ENCODE measurements at regions not wholly inside any gene's neighbourhood (a gene's known extent, or its start where the extent isn't known, plus 50 kb on each side); places are given as distances from the start of the nearest gene placed in this dataset.

DNA sequence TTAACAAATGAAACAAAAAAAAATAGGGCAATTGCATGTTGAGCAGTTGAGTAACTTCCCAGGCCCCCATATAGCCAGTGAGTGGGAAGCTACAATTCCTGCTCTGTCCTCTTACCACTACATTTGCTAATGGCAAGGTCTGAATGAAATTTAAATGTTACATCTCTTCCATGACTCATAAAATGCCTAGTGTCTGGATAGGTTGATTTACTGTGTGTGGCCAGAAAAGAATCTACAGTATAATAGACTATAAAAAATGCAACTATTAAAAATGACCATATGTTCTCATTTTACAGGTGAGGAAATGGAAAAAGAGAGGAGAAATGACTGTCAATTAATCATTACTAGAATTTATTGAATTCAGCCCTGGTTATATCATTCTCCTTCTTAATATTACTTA, 1199.3 kb downstream of the CDH11 start:
- H3K4me3 ChIP-seq (ENCODE audit: control insufficient read depth, low read depth, low read length), result no peak overlapping the region
- peak; percentile 1 for DNase-seq (ENCODE audit: low read depth)
- no peak for TF ChIP-seq CTCF (conservative IDR thresholded peaks at IDR 0.05; ENCODE audit: control insufficient read depth, insufficient read depth, low read depth, low read length)

DNA sequence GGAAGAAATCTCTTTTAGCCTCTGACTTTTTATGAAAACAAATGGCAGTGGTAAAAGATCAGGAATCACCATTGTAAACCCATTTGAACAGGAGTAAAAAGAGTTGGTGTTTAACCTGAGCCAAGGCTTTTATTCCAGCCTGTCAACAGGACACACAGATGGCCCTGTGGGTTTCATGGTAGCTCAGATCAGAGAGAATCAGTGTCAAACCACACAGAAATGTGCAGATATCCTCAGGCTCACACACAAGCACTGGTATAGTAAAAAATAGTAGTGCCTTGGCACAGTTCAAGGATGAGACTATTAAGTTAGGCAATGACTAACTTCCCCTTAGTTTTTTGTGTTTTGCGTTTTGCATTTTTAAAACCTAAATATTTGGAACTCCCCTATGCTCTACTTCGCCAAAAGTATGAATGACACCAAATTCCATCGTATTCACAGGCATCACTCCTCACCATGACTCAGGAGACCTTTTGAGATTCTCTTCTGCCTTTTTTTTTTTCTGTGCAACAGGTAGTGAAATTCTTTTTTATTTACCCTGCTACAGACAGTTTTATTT, 1200.0 kb downstream of the CDH11 start:
- TF ChIP-seq CTCF (conservative IDR thresholded peaks at IDR 0.05; ENCODE audit: control insufficient read depth, insufficient read depth, low read depth, low read length), result no peak
- DNase-seq (ENCODE audit: low read depth), result no peak
- H3K4me3 ChIP-seq (ENCODE audit: control insufficient read depth, low read depth, low read length), result no peak overlapping the region

DNA sequence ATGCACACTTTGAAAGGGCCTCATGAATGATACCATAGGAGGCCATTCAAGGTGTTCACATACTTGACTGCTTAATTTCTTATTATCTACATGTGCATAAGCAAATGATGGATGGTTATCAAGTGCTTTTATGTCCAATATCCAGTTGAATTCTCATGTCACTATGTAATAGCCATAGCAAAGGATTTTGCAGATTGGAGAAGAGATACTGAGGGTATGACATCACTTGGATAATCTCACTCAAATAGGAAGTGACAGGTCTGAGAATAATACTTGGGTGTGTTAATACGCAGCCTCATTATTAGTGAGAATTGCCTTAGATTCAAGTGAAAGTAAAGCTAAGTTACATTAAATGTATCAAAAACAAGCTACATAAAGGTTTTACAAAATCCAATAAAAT, 1208.6 kb downstream of the CDH11 start:
- no peak for DNase-seq (ENCODE audit: low read depth)
- TF ChIP-seq CTCF (conservative IDR thresholded peaks at IDR 0.05; ENCODE audit: control insufficient read depth, insufficient read depth, low read depth, low read length), result no peak
- no peak overlapping the region for H3K4me3 ChIP-seq (ENCODE audit: control insufficient read depth, low read depth, low read length)

- H3K4me3 ChIP-seq (ENCODE audit: control insufficient read depth, low read depth, low read length), result no peak overlapping the region
- no peak for TF ChIP-seq CTCF (conservative IDR thresholded peaks at IDR 0.05; ENCODE audit: control insufficient read depth, insufficient read depth, low read depth, low read length)
- no peak for DNase-seq (ENCODE audit: low read depth)
These were observed 1214.6 kb downstream of the CDH11 start for GRCh38 chr16:63907251-63907650.

- no peak overlapping the region for H3K4me3 ChIP-seq (ENCODE audit: control insufficient read depth, low read depth, low read length)
- no peak for DNase-seq (ENCODE audit: low read depth)
- TF ChIP-seq CTCF (conservative IDR thresholded peaks at IDR 0.05; ENCODE audit: control insufficient read depth, insufficient read depth, low read depth, low read length), result no peak
These were observed 1216.9 kb downstream of the CDH11 start for GRCh38 chr16:63904930-63905329.

DNA sequence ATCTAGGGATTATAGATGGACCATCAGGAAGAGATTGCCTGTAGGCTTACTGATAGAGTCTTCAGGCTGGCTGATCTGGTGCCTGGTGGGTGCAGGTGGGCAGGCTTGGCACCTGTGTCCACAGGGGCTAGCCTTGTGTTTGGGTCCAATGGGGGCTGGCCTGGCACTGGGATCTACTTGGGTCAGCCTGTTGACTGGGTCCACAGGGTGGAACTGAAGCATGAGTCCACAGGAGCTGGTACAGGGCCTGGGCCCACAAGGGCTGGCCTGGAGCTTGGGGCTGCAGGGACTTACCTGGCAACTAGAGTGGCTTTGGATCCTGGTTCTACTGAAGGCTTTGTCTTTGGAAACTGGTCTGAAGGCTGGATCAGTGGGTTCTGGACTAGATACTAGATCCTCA, 1217.7 kb downstream of the CDH11 start:
- no peak for TF ChIP-seq CTCF (conservative IDR thresholded peaks at IDR 0.05; ENCODE audit: control insufficient read depth, insufficient read depth, low read depth, low read length)
- no peak overlapping the region for H3K4me3 ChIP-seq (ENCODE audit: control insufficient read depth, low read depth, low read length)
- DNase-seq (ENCODE audit: low read depth), result no peak
